Renal cortical epithelial cell (primary cell): ENCODE measurements at regions not wholly inside any gene's neighbourhood (a gene's known extent, or its start where the extent isn't known, plus 50 kb on each side); places are given as distances from the start of the nearest gene placed in this dataset.

Source experiments
- DNase-seq: peaks from one replicate; pipeline ENCODE4 v3.0.0-alpha.2; 2011; ENCODE audit warnings: low read depth

DNA sequence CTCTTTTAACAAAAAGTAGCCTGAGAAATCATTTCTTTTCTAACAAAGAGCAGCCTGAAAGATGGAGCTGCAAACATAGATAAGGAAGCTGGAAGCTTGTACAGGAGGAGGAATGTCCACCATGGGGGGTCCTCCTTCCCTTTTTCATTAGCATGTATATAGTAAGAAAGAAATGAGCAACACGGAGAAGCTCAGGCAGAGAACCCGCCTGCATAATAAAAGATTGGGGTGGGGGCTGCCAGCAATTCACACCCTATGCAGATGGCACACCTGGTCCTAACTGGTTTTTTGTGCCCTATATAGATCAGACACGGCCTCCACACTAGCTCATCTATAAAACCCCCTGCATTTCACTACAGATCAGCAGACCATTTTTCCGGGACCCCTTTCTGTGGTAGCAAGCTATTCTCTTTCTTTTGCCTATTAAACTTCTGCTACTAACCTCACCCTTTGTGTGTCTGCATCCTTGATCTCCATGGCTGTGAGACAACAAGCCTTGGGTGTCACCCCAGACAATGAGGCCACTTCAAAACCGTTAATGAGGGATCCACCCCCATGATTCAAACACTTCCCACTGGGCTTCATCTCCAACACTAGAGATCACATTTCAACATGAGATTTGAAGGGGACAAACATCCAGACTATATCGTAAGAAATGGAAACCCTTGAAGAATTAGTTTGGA lies 167.5 kb upstream of the FREM2 start:
- no peak for DNase-seq

DNA sequence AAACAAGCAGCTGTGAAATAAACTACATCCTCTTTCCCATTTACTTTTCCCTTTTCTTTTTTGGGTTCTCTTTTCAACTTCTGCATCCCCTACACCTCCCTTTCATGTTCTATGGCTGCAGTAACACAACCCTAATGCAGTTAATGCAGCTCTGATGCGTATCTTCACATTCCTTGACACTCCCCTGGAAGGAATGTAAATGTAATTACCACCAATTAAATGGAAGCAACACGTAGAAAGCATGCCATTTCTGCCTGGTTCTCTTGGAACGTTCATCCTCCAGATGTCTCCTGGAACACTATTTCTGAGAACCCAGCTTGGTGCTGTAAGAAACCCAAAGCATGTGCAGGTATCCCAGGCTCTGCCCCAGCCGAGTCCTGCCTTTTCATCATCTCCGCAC lies 166.8 kb upstream of the FREM2 start:
- no peak for DNase-seq

DNA sequence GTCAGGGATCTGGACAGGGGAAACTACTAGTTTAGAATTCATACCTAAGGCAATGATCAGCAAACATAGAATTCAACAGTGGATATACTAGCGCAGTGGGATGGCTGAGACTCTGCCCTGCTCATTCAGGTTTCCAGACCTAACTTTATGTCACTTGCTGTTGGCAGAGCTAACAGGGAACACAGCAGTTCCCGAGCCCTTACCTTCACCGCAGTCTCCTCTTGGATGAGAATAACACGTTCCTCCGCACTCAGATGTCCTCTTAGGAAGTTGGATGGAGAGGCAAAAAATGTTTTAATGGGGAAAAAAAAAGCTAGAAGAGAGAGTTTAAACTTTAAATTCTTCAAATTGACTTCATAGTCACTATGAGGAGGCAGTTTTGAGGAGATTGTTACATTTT lies 159.7 kb upstream of the FREM2 start:
- no peak for DNase-seq

DNA sequence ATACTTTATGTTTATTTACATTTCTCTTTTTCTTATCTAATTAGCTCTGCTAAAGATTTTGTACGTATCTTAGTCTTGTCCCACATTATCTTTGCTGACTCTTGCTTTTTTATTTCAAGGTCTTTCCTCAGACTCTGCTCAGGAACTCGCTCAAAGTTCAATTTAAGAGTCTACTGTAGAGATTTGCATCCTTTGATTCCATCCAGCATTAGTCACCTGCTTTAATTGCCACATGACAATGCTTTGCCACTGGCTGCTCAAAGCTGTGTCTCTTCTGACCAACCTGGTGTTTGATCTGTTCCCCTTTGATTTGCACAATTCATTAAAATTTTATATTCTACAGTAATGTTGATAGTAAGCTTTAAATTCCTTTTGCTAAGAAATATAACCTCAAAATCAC lies 157.9 kb upstream of the FREM2 start:
- peak; percentile 37 for DNase-seq

DNA sequence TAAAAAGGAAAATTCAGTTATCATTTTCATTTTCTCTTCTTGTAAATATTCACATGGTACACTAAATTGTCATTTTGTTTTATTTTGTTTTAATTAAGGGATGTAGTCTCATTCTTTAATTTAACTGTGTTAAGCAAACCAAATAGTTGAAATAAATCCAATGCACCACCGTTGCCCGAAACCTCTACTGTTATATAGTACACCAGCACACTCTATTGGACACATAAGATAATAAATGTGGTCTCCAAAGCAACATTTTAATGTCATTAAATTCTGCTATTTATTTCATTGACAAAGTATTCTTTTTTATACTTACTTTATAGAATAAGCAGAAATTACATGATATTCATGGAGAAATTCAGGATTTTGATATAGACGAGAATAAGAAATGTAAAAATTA lies 156.4 kb upstream of the FREM2 start:
- peak; percentile 19 for DNase-seq

DNA sequence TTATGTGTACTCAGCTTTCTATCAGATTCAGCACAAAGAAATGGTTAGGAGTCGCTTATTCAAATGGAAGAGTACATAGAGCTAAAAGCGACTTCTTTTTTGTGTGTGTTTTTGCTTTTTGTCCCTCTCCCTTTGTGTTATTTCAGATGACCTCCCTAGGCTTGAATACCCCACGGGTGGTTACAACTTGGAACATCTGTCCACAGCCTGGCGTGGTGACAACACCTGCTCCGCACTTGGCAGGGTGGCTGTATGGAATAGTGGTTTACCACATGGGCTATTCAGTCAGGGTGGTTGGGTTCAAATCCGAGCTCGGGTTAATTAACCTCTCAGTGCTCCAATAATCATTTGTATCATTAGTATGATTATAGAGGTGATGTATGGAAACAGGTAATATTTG lies 151.6 kb upstream of the FREM2 start:
- DNase-seq = no peak

DNA sequence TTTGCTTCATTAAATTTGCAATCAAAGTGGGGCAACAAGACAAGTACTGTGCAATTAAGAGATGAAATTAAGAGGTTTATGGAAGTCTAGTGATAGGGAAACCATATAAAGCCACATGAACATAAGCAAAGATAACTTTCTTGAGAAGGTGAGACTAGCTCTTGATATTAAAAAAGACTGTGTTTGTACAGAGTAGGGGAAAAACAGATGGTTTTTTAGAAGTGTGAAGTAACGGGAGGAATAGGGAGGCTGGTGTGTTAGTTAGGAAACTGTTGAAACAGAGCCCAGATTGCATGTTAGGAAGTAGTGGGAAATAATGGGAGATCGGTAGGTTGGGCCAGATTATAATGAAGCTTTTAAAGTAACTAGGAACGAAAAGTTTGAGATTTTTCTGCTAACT lies 149.8 kb upstream of the FREM2 start:
- DNase-seq = no peak

DNA sequence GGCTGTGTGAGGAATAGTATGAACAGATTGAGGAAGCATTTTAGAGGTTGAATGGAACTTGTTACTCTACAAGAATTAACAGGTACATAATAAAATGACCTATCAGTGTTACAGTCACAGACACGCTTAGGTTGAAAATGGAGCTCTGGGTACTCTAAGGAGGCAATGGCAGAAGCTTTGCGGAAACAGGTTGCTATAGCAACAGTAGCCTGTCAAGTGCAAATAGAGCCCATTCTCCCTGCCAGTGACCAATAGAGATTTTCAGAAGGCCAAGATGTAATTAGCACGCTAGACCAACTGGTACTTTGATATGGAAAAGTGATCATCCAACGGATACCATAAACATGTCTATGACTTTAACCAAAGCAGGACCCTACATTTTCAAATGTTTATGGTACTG lies 148.5 kb upstream of the FREM2 start:
- no peak for DNase-seq

DNA sequence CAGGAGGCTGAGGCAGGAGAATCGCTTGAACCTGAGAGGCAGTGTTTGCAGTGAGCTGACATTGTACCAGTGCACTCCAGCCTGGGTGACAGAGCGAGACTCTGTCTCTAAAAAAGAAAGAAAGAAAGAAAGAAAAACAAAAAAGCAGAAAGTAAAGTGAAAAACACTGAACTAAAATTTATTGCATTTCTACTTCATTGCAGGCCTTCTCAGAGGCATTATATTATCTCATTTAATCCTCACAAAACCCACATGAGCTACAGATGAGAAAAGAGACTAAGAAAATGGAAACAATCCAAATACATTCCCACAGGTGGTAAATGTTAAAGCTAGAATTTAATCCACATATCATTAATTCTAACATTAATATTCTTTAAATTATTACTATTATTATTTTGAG lies 147.2 kb upstream of the FREM2 start:
- no peak for DNase-seq

DNA sequence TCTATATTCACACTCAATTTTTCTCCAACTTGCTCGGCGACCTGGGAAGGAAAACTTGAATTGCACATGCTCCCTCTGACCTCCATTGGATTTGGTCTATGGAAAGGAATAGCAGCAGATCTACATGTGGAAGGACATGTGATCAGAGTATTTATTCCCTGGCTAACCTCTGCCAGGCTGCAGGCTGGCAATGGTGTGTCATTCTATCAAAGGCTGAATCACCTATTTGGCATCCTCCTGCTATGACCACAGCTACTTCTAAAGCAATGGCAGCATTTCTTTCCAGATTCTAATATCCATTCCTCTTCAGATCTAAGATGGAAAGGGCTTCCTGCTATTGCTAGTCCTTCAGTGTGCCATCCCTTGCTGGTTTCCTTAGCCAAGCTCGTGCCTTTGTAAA lies 144.3 kb upstream of the FREM2 start:
- DNase-seq = peak; percentile 89

DNA sequence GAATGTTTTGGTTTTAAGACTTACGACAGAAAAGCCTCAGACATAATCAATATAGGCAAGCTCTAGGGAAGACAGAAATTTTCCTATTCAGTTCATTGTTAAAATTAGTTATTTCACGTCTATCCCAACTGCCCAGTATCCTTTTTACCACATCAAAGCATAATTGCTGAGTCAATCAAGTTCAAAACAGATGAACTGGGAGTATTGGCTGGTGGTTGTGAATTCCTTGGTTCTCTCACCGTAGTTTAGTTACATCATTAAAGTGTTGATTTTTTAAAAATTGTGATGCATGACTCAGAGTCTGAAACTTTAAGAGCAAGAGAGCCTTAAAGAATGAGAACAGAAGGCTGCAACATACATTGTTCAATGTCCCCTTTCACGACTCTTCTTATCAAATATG lies 143.3 kb upstream of the FREM2 start:
- DNase-seq = peak; percentile 45

DNA sequence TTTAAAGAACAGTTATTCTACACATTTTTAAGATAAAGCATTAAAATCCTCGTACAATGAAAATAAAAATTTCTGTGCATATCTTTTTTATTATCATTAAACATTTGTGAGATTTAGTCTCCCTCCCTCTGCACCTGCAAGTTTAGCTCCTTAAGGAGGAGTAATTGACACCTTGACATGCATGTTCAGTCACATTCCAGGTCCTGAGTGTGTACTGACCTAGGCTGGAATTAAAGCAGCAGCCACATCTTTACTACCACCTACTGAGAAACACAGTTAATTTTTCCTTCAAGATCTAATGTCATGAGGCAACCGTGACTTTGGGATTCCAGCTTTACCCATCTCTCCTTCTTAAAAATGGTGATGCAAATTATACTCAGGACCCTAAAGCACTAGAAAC lies 123.1 kb upstream of the FREM2 start:
- DNase-seq = peak; percentile 12

DNA sequence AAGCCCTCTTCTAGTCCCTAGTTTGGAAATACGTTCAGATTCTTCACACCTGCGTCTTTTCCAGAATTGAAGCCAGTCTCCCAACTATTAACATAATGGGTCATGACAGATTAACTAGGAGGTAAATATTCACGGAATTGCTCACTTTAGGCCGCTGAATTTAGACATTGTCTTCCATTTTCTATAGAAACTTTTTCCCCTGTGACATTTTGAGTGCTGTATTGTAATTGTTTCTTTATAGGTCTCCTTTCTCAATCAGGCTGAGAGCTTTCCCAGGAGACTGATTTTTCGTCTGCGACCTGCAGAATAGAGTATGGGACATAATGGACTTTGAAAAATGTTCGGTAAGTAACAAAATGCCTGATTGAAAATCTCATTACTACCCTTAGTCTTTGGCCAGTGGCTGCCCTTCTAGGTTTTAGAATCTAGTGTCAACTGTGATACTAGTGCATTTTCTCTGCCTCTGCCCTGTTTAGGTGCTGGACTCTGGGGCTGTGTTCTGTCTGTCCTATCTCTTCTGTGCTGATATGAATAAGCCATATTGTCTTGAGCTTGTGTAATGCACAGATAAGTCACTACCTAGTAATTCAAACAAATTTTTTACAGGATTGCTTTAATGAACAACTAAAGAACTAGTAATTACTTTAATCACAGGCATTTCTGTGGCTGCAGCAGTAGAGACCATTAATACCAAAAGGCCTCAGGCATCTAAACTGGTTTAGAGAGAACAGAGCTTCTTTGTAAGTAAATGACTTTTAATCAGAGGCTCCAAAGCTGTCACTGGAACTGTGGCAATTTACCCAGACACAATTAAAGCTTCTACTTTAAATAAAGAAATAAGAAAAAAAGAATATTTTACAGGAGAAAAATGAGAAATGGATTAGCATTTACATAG lies 122.4 kb upstream of the FREM2 start:
- DNase-seq = peak; percentile 83

DNA sequence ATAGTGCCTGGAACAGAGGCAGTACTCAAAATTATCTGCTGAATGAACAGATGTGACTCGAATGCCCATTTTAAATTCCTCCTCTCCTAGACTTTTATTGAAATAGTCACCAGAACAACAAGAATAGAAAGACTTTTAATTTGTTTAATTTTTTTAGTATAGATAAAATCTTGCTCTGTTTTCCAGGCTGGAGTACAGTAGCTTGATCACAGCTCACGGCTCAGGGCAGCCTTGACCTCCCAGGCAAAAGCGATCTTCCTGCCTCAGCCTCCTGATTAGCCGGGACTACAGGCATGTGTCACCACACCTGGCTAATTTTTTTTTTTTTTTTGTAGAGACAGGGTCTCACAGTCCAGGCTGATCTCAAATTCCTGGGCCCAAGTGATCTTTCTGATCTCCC lies 120.9 kb upstream of the FREM2 start:
- no peak for DNase-seq

DNA sequence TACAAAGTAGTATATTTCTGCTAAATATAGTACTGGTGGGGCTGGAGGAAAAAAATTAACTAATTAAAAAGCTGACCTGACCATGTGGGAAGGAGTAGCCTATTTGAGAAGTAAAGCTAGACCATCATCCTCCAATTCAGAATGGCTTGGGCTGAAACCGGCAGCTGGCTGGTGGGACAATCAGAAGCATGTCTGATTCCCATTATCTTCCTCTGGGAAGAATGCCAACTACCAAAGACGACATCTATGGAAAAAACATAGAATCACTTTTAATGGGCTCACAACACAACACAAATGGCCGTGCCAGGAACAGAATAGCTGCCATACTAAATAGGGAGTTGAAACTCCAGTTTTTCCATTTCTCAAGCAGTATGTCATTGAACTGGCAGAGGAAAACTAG lies 120.4 kb upstream of the FREM2 start:
- DNase-seq = no peak

DNA sequence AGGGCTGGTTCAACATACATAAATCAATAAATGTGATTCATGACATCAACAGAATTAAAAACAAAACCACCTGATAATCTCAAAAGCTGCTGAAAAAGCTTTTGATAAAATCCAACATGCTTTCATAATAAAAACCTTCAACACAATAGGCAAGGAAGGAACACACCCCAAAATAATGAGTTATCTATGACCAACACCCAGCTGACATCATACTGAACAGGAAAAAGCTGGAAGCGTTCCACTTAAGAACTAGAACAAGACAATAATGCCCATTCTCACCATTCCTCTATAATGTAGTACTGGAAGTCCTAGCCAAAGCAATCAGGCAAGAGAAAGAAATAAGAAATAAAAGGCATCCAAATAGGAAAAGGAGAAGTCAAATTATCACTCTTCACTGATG lies 116.2 kb upstream of the FREM2 start:
- no peak for DNase-seq

DNA sequence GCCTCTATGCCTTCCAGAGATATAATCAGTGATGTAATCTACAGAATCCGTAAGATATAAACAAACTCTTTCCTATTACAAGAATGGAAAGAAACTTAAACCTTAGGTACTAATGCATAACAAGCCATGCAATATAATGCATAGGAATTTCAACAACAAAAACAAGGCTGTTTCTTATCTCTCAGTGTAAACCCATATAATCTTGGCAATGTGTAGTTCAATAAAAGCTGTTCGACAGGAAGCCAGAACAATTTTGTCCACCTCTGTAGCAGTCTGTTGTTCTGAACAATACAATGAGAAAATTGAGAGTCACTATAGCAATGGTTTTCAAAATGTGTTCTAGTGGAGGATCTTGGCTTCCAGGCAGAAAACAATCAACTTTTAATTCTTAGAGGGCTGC lies 111.5 kb upstream of the FREM2 start:
- DNase-seq = no peak

DNA sequence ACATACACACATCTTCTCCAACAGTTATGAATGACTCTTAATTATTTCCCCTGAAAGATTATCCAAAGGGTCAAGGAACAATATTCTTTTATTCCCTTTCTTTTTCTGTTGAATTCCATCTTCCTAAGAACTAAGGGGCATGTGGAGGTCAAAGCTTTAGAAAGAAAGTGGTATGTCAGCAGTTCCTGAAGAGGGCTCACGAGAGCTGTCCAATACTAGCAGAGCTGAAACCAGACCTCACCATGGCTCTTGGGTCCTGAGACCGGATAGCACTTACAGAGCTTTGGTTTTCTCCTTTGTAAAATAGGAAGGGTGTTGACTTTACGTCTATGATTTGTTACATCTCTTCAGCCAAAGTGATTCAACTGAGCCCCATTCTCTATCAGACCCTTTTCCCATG lies 109.8 kb upstream of the FREM2 start:
- DNase-seq = peak; percentile 7

DNA sequence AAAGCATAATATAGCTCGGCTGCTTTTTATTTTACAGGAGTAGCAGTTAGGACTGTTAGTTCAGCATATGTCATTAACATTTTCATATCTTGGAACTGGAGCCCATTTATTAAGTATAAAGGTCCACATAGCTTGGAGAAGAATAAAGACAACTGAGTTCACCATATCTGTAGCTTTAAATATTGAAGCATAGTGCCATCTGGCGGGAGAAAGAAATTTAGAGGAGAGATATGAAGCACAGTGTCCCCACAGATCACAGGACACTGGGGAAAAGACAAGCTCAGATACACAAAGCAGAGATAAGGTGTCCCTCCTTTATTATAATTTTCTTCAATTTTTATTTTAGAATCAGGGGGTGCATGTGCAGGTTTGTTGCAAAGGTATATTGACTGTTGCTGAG lies 104.7 kb upstream of the FREM2 start:
- DNase-seq = peak; percentile 48

DNA sequence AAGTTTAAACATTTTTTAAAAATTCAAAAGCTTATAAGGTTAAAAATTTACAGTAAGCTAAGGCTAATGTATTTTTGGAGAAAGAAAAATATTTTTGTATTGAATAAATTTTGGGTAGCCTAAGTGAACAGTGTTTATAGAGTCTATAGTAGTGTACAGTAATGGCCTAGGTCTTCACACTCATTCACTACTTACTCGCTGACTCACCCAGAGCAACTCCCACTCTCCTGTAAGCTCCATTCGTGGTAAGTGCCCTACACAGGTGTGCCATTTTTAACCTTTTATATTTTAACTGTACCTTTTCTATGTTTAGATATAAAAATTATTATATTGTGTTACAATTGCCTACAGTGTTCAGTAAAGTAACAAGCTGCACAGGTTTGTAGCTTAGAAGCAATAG lies 96.6 kb upstream of the FREM2 start:
- DNase-seq = no peak

DNA sequence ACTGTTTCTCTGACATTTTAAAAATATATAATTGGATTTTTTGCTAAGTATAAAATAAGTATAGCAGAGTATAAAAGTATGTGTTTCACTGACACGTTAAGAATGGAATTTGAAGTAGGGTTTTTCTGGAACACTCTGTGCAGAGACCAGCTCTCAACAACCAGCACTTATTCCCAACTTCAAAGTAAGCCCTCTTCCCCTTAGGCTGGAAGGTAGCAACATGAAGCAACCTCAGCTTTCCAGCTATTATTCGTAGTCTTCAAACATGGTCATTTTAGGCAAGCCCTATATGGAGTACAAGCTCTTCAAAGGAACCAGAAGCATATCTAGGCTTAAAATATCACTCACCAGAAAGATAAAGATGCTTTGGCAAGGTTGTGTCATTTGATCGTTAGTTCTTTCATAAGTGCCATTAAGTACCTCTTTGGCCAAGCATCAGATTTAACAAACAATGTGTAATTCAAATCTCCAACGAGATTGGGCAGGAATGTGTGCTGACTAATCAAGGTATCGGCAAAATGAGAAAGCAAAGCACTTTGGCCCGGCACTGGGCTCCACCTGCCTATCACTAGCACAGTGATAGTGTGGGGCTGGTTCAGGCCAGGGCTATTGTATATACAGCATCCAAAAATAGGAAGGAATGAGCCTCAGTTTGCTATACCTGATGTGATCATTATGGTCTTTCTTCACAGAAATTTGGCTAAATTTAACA lies 95.9 kb upstream of the FREM2 start:
- DNase-seq = no peak

DNA sequence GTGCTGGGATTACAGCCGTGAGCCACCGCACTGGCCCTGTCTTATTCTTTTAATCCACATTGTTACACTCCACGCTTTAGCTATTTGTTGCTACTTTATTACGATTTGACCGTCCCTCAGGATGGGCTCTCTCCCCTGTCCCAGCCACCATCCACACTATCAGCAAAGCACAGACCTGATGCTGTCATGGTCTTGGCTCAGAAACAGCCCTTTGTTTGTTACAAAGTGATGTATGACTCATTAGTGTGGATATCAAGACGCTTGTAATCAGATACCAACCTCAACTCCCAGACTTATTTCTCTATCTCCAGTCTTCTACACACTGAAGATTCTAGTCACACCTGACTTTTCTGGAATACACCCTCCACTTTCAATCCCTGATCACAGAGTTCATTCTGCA lies 84.6 kb upstream of the FREM2 start:
- peak; percentile 63 for DNase-seq
